Progenitor cell of endocrine pancreas (in vitro differentiated cells): ENCODE measurements at regions not wholly inside any gene's neighbourhood (a gene's known extent, or its start where the extent isn't known, plus 50 kb on each side); places are given as distances from the start of the nearest gene placed in this dataset.

Experiments
- DNase-seq: peaks from one replicate; pipeline ENCODE4 v3.0.0; 2021; ENCODE audit warnings: low spot score; ENCODE audit not compliant: unreplicated experiment
- H3K27ac Mint-ChIP-seq: 2 replicates; pipeline ENCODE4 v1.8.0; 2021; ENCODE audit warnings: mild to moderate bottlenecking, moderate library complexity, mixed read lengths
- H3K27me3 Mint-ChIP-seq: 2 replicates; pipeline ENCODE4 v1.8.0; 2021; ENCODE audit warnings: mixed read lengths
- H3K36me3 Mint-ChIP-seq: 2 replicates; pipeline ENCODE4 v1.8.0; 2022; ENCODE audit warnings: mixed read lengths; ENCODE audit not compliant: insufficient read depth
- H3K4me1 Mint-ChIP-seq: 2 replicates; pipeline ENCODE4 v1.8.0; 2021; ENCODE audit warnings: low read depth, mixed read lengths
- H3K4me3 Mint-ChIP-seq: 2 replicates; pipeline ENCODE4 v1.8.0; 2021; ENCODE audit warnings: low read depth, mild to moderate bottlenecking, moderate library complexity, mixed read lengths
- H3K9me3 Mint-ChIP-seq: 2 replicates; pipeline ENCODE4 v1.8.0; 2021; ENCODE audit warnings: low read depth, mixed read lengths
- CTCF ChIP-seq: fragments of 200-600 bp; sonication (generic); IDR thresholded peaks from one replicate; pipeline ENCODE4 v1.5.0; 2021; ENCODE audit warnings: antibody characterized with exemption, mild to moderate bottlenecking; ENCODE audit not compliant: unreplicated experiment

- no peak for TF ChIP-seq CTCF
- Mint-ChIP-seq H3K9me3 (peaks cover 3% of the 10 kb centered on the region), H3K27ac (no peak overlapping the region), H3K36me3 (no peaks in the 10 kb centered on the region), H3K4me1 (peaks cover 2% of the 10 kb centered on the region), H3K4me3 (no peak overlapping the region), H3K27me3 (no peaks in the 10 kb centered on the region)
- DNase-seq, result no peak
These were observed 526.1 kb upstream of the BTBD3 start for GRCh38 chr20:11391591-11391990.

- Mint-ChIP-seq H3K27me3 (no peaks in the 10 kb centered on the region), H3K36me3 (no peaks in the 10 kb centered on the region), H3K27ac (no peak overlapping the region), H3K4me3 (no peak overlapping the region), H3K4me1 (no peaks in the 10 kb centered on the region), H3K9me3 (no peaks in the 10 kb centered on the region)
- DNase-seq, result no peak
- no peak for TF ChIP-seq CTCF
These were observed 523.4 kb upstream of the BTBD3 start for GRCh38 chr20:11394145-11394833.

- no peak overlapping the region for H3K4me3 Mint-ChIP-seq
- TF ChIP-seq CTCF, result no peak
- no peaks in the 10 kb centered on the region for H3K27me3 Mint-ChIP-seq
- DNase-seq, result no peak
- no peaks in the 10 kb centered on the region for H3K4me1 Mint-ChIP-seq
- no peak overlapping the region for H3K27ac Mint-ChIP-seq
- H3K9me3 Mint-ChIP-seq, result no peaks in the 10 kb centered on the region
- no peaks in the 10 kb centered on the region for H3K36me3 Mint-ChIP-seq
These were observed 522.1 kb upstream of the BTBD3 start for GRCh38 chr20:11395581-11395980.

- DNase-seq, result no peak
- H3K4me3 Mint-ChIP-seq, result no peak overlapping the region
- H3K36me3 Mint-ChIP-seq, result no peaks in the 10 kb centered on the region
These were observed 515.7 kb upstream of the BTBD3 start for GRCh38 chr20:11401988-11402387.

GRCh38 chr20:11403711-11404110 is 514.0 kb upstream of the BTBD3 start:
- H3K4me1 Mint-ChIP-seq, result no peaks in the 10 kb centered on the region
- no peaks in the 10 kb centered on the region for H3K36me3 Mint-ChIP-seq
- DNase-seq, result no peak
- no peaks in the 10 kb centered on the region for H3K9me3 Mint-ChIP-seq
- TF ChIP-seq CTCF, result no peak
- H3K27ac Mint-ChIP-seq, result no peak overlapping the region
- H3K27me3 Mint-ChIP-seq, result no peaks in the 10 kb centered on the region
- no peak overlapping the region for H3K4me3 Mint-ChIP-seq

More at GRCh38 chr20:11401988-11402387, 515.7 kb upstream of the BTBD3 start:
- Mint-ChIP-seq H3K27ac (no peak overlapping the region), H3K4me1 (no peaks in the 10 kb centered on the region), H3K9me3 (no peaks in the 10 kb centered on the region), H3K27me3 (no peaks in the 10 kb centered on the region)
- TF ChIP-seq CTCF, result no peak
